HG02798 (cell line): ENCODE measurements at regions not wholly inside any gene's neighbourhood (a gene's known extent, or its start where the extent isn't known, plus 50 kb on each side); places are given as distances from the start of the nearest gene placed in this dataset.
"Not testable (repeated sequence)": the region's sequence is repeated elsewhere in the genome, so short reads cannot be mapped to it uniquely, and the experiment has no call there.

Experiments
- ATAC-seq: cut with Tn5 transposase; IDR thresholded peaks from one replicate; pipeline ENCODE4 v1.9.1; 2021; ENCODE audit warnings: mild to moderate bottlenecking; ENCODE audit not compliant: unreplicated experiment, poor library complexity

DNA sequence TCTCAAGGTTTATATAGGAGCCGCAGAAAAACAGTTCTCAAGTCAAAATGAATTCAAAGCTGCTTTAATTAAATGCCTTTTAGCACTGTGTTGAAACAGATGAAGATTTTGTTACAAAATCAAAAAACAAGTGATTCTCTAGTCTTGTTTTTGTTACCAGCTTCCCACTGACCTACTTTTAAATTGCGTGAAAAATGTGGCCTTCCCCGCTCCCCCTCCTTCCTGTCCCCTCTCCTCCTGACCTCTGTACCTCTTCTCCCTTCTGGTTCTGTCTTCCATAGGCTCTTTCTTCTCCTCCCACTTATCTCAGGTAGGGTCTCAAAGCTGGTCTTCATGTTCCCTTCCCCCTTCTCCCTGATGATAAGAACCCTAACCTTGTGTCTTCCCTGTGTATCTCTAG is 90.0 kb upstream of the MDM1 start:
- no peak for ATAC-seq

DNA sequence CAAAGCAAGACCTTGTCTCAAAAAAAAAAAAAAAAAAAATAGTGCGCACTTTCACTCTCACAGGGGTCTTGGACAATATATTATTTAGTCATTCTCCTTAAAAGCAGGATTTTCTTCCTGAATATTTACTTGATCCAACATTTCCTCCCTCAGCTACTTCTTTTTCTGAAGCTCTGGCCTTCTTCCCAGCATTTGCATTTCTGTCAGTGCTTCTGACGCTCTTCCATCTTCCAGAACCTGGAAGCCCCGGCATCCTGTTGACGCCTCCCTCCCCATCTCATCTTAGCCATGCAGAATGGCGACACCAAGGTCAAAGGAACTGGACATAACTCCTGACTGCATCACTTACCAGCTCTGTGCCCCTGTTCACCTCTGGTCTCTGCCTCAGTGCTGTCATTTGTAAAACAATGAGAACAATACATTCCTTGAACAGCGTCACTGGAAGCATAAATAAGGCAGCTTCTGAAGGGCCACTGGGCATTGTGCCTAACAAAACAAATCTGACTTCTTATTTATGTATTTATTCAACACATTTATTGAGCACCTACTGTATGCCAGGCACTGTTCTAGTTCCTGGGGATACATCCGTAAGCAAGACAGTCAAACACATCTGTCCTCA is 90.9 kb upstream of the MDM1 start:
- ATAC-seq, result no peak

DNA sequence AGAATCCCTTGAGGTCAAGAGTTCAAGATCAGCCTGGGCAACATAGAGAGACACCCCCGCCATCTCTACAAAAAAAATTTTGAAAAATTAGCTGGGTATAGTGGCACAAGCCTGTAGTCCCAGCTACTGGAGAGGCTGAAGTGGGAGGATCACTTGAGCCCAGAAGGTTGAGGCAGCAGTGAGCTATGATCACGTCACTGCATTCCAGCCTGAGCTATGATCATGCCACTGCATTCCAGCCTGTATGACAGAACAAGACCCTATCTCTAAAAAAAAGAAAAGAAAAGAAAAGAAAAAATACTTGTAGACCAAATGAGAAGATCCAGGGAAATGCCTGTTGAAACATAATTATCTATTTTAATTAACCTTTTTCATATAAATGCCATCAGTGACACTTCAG is 93.8 kb upstream of the MDM1 start:
- no peak for ATAC-seq

DNA sequence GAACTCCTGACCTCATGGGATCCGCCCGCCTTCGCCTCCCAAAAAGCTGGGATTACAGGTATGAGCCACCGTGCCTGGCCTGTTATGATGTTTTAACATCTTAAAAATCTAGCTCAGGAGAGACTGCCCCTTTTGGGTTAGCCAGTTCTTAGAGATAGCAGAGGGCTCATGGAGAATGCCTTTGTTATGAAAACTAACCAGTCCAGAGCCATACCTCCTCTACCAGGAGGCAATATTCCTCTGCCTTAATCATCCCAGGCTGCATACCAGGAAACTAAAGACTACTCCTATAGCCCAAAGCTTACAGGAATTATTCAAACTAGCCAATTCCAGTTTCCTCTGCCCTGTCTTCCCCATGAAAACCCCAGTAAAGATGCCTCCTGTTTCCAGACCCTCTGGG is 96.0 kb upstream of the MDM1 start:
- no peak for ATAC-seq

DNA sequence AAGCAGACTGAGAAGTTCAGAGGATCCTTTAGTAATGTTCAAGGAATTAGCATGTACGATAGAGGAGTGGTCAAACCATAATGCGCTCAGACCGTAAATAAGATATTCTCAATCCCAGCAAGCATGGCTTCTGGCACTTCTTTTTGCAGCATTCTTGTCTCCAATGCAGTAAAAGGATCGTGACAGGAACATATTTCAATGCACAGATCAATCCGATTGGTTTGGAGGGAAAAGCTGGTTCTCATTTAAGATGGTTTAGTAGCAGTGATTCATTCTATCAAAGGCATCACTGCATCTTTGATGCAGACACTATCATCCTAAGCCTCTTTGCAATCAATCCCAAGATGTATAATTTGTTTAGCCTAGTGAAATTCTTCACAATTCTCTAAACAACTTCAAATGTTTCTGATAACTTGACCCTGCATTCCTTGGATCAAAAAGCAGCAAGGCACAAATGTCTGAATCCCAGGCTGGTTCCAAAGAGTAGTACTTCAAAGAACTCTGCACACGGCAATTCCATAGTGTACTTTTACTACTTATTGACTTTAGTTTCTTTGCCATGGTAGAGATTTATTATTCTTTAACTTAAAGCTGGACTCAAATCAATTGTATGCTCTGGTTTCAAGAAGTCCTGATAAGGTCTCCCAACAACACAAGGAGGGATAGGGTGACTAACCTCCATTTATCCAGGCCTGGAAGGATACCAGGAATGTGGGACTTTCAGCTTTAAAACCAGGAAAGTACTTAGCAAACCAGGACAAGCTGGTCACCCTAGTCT is 96.8 kb upstream of the MDM1 start:
- ATAC-seq, result no peak

DNA sequence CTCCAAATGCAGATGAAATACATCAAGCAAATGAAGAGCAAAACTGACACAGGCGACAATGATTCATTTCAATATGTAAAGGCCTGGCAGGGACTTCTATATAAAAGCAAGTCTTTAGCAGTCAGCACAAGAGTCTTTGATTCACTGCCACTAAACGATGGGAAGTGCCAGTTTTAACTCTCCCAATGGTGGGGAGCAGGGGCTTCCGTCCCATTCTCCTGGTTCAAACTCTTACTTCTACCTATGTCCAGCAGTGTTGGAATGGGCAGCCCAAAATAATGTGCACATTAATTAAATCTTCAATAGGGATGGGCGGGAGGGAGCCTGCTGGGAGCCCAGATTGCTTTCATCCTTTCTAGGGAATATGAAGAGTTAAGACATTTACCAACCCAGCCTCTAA is 97.5 kb upstream of the MDM1 start:
- ATAC-seq, result no peak

DNA sequence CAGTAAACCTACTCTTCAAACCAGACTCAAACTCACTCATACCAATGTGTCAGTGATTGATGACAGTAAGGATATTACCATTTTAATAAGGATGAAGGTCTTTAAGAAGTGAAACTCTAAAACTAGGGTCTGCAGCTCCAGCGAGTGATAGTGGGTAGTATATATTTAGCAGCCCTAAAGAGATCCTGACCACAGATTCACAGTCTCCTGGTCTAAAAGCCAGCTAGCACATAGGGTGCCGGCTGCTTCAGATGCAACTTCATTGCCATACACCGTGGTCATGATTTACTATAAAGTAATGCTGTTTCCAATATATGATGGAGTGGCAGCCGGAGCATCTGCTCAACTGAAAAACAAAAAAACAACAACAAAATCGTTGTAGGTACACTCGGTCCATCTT is 99.6 kb upstream of the MDM1 start:
- ATAC-seq, result no peak

DNA sequence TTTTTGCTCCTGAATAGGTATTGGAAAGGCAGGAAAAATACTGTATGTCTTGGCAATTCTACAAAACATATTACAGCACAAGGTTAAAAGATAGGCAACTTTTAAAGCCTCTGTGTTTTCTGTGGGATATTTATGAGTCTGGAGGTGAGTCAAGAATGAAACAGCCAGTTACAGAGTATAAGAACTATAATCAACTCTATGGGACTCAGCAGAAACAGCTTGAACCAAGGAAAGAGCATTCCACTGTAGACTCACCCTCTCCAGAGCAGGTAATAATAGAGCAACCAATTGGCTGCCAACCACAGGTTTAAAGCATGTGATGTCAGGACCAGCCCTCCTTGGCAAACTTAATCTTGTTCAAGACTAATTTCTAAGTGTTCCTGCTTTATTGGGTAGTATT is 100.5 kb upstream of the MDM1 start:
- no peak for ATAC-seq

DNA sequence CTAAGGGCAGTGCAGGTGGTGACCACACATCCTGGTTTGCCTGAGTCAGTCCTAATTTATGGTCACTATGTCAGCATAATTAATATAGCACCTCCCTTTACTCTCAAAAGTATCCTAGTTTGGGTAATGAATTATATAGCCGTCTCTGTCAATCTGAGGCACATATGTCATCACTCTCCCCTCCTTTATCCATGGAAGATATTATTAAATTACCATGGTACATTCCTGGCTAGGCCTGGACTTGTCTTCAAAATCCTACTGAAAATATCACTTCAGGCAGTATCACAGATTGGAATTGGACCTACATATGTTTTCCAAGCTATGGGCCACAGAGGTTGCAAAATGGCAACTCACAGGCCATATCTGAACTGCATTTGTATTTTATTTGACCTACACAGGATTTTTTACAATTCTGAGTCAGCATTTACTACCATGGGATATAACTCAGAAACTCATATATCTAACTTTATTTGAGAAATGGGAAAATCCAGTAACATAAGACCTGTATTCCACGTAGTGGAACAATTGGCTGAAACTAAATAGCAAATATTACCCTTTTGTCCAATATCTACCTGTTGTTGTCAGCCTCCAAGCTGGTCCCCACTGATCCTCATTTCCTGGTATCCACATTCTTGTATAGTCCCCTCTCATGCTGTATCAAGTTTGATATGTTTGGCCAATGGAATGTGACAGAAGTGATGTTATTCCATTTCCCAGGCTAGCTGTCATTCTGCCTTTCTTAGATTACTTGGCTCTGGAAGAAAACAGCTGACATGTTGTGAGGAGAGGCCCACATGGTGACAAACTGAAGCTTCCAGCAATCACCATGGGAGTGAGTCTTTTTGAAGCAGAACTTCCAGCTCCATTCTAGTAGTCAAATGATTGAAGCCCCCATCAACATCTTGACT is 102.5 kb upstream of the MDM1 start:
- no peak for ATAC-seq

DNA sequence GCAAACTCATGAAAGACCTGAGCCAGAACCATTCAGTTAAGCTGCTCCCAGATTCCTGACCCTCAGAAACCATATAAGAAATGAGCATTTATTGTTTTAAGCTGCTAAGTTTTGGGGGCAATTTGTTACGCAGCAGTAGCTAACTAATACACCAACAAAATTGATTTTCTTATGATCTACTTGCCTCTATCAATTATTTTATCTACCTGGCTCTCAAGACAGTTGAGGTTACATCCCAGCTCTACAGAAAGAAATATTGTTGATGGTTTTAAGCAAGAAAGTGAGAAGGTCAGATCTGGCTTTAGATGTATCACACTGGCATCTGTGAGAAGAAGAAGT is 103.1 kb upstream of the MDM1 start:
- ATAC-seq, result no peak

DNA sequence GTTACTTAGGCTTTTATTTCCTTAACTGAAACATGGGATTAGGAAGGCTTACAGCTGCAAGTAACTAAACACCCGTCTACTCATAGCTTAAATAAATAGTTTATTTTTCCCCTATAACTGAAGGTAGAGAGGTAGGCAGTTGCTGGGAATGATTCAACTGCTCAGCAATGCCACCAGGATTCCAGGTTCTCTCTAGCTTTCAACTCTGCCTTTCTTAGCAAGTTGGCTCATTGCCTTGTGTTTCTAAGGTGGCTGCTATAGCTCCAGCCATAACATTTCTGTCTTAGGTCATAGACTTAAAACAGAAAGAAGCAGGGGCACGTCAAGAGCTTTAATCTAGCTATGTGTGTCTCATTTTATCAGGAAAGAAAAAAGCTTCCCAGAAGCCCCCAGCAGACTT is 103.7 kb upstream of the MDM1 start:
- no peak for ATAC-seq

DNA sequence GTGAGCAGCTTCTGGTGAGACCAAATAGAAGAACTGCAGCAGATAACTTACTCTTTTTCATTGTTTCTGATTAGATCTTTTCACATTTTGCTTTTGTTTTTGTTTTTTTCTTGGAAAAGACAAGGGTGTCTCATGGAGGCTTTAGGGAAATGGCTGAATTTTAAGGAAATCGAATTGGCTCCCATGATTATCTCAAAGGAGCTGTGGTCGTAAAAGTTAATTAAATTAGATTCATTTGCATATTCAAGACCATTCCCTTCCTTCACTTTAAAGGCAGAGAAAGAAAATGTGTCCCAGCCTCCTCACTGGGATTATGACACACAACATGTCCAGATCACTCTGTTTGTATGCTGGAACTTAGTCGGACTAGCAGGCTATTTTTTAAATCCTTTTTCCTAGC is 106.4 kb upstream of the MDM1 start:
- ATAC-seq, result no peak

DNA sequence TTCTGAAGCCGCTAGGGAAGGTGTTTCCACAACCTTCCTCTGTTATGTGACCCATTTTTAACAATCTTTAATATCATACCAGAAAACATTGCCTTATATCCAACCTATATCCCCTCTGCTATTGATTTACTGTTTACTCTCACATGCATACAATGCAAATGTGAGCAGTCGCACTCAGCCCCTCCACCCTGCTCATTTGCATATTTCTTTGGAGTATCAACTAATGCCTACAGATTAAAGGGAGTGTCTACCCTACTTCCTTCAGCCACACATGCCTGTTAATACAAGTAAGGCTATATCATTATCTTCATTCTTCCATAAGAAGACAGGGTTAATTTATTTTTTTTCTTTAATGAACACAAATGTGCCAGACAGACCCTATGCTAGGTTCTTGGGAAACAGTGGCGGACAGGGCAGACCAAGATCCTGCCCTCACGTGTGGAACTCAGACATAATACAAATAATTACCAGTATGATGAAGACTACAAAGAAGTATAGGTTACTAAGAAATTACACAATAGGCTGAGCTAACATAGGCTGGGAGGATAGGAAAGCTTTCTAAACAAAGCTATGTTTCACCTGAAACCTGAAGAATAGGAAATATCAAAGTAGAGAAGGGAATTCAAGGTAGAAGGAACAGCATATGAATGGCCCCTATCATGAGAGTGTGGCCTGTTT is 107.3 kb upstream of the MDM1 start:
- ATAC-seq, result no peak

DNA sequence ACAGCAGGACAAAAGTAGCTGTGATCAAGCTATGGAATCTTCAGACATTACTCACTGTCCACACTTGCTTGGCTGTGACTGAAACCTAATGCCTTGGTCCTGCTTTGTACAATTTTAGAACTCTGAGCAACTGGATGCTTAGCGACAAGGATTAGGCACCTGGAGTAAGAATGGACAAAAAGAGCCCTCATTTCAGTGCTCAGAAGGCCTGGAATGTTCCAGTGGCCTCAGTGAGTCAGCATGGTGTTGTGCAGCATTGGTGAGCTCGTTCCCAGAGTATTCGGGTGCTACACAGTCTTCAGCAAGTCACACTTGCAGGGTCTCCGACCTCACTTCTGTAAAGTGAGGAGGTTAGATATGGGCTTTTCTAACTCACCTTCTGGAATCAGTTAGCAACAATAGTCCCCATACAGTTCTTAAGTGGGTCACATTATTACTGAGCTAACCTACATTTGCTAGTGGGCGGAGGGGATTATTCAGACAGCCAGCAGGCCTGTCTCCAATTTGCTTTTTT is 108.0 kb upstream of the MDM1 start:
- ATAC-seq, result no peak

DNA sequence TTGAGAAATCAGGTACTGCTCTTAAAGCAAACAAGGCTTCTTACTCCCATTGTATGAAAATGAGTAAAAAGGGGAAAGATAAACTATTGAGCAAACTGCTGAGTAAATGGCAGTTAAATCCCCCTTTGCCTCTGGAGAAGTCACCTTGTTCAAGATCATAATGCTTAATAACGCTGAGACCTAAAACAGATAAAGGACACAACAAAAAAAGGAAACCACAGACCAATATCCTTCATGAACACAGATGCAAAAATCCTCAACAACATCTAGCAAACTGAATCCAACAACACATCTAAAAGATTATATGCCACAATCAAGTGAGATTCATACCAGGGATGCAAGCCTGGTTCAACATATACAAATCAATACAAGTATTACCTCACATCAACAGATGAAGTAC is 109.0 kb upstream of the MDM1 start:
- no peak for ATAC-seq

DNA sequence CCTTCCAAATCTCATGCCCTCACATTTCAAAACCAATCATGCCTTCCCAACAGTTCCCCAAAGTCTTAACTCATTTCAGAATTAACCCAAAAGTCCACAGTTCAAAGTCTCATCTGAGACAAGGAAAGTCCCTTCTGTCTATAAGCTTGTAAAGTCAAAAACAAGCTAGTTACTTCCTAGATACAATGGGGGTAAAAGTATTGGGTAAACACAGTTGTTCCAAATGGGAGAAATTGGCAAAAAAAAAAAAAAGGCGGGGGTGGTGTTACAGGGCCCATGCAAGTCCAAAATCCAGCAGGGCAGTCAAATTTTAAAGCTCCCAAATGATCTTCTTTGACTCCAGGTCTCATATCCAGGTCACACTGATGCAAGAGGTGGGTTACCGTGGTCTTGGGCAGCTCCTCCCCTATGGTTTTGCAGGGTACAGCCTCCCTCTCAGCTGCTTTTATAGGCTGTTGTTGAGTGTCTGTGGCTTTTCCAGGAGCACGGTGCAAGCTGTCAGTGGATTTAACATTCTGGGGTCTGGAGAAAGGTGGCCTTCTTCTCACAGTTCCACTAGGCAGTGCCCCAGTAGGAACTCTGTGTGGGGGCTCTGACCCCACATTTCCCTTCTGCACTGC is 110.3 kb upstream of the MDM1 start:
- ATAC-seq, result not testable (repeated sequence)

DNA sequence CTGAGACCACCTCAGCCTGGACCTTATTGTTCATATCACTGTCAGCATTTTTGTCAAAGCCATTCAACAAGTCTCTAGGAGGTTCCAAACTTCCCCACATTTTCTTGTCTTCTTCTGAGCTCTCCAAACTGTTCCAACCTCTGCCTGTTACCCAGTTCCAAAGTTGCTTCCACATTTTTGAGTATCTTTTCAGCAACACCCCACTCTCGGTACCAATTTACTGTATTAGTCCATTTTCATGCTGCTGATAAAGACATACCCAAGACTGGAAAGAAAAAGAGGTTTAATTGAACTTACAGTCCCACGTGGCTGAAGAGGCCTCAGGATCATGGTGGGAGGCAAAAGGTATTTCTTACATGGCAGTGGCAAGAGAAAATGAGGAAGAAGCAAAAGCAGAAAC is 111.5 kb upstream of the MDM1 start:
- not testable (repeated sequence) for ATAC-seq

DNA sequence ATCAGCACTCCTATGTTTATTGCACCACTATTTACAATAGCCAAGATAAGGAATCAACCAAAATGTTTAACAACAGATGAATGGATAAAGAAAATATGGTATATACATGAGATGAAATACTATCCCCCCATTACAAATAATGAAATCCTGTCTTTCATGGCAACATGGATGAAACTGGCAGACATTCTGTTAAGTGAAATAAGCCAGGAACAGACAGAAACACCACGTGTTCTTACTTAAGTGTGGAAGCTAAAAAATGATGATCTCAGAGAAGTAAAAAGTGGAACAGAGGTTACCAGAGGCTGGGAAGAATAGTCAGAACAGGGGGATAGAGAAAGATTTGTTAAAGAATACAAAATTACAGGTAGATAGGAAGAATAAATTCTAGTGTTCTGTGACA is 113.7 kb upstream of the MDM1 start:
- no peak for ATAC-seq

DNA sequence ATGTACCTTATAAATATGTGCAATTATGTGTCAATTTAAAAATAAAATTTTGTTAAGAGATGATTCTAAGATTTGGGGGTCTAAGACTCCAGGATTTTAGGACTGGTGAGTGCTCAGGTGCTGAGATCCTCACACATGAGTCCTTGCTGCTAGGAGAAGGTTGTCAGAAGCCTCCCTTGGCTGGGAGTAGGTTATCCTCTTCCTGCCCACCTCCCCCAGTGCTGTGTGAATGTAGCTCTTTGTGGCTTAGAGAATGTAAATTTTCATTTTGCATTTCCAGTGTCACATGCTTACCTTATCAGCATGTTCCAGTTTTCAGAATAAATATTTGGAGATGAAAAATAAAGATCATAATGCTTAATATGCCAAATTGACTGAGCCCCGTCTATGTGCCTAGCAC is 114.2 kb upstream of the MDM1 start:
- no peak for ATAC-seq
